ENCODE measurements at regions not wholly inside any gene's neighbourhood (a gene's known extent, or its start where the extent isn't known, plus 50 kb on each side); places are given as distances from the start of the nearest gene placed in this dataset.

DNA sequence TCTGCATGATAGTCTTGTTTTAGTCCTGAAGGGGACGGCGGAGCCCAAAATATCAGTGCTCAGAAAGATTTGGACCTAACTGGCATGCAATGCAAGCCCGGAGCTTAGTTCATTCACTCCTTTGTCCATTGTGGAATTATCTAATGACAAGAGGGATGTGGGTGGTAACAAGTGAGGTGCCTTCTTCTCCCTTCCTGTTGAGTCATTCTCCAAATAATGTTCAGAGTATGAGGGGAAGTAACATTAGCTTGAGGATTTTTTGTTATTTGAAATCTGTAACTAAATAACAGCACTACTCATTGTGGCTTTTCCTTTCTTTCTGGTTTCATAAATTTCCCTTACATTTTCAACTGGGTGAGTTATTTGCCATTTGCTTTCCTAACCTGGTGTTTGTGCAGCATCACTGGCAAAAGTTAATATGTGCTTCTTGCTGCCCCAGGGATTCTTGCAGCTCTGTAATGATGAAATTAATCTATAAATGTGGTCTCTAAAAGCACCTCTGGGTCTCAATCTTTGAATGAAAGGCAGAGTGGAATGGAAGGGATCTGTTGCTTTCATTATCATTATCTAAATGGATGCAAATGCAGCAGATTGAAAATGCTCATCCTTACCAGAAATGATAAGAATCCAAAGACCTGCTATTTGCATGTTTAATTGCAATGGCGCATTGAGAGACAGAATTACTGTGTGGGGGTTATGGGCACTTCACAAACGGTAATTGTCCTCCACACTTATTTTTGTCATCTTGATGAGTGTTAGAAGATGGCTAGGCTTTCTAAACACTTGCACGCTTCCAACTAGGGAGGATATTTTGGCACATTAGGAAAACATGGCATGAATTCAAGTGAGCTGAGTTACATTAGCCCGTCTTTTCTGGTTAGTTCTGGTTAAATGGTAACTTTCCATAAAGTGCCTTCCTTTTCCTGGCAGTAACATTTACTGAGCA lies 89.9 kb upstream of the MITF start:
- peaks cover 45% of the 10 kb centered on the region for H3K27me3 Mint-ChIP-seq (ENCODE audit: low read depth)
- no peak for DNase-seq (ENCODE audit: low spot score in 2 of 2, unreplicated experiment in 2 of 2)
- no peaks in the 10 kb centered on the region for H3K4me1 Mint-ChIP-seq
- no peak for TF ChIP-seq CTCF (IDR thresholded peaks at IDR 0.05; ENCODE audit: unreplicated experiment)
- H3K4me3 Mint-ChIP-seq = no peak overlapping the region
- H3K27ac Mint-ChIP-seq = no peak overlapping the region
- no peaks in the 10 kb centered on the region for H3K36me3 Mint-ChIP-seq
- no peaks in the 10 kb centered on the region for H3K9me3 Mint-ChIP-seq

DNA sequence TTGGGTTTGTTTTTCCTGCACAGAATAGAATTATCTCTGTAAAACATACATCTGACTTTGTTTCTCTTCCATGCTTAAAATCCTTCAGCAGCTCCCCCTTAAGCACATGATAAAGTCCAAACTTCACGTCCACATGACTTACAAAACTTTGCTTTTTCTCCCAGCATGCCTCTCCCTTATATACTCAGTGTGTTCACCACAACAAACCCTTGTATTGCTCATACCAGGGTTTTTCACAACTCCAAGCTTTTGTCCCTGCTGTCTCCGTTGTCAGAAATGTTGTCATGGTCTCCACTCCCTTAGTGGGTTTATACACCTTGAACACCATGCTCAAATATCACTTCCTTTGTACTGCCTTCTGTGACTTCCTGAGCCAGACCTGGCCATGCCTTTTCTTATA lies 91.1 kb upstream of the MITF start:
- H3K27ac Mint-ChIP-seq = no peak overlapping the region
- TF ChIP-seq CTCF (IDR thresholded peaks at IDR 0.05; ENCODE audit: unreplicated experiment) = no peak

GRCh38 chr3:69647511-69648110 lies 91.7 kb upstream of the MITF start:
- no peaks in the 10 kb centered on the region for H3K4me1 Mint-ChIP-seq
- DNase-seq (ENCODE audit: low spot score in 2 of 2, unreplicated experiment in 2 of 2) = no peak
- H3K27me3 Mint-ChIP-seq (ENCODE audit: low read depth) = peaks cover 57% of the 10 kb centered on the region
- no peak overlapping the region for H3K27ac Mint-ChIP-seq
- no peaks in the 10 kb centered on the region for H3K36me3 Mint-ChIP-seq
- TF ChIP-seq CTCF (IDR thresholded peaks at IDR 0.05; ENCODE audit: unreplicated experiment) = no peak
- H3K4me3 Mint-ChIP-seq = no peak overlapping the region
- no peaks in the 10 kb centered on the region for H3K9me3 Mint-ChIP-seq

More for the DNA sequence above, 91.1 kb upstream of the MITF start:
- no peak overlapping the region for H3K4me3 Mint-ChIP-seq
- no peak for DNase-seq (ENCODE audit: low spot score in 2 of 2, unreplicated experiment in 2 of 2)
- no peaks in the 10 kb centered on the region for H3K4me1 Mint-ChIP-seq
- no peaks in the 10 kb centered on the region for H3K9me3 Mint-ChIP-seq
- no peaks in the 10 kb centered on the region for H3K36me3 Mint-ChIP-seq
- H3K27me3 Mint-ChIP-seq (ENCODE audit: low read depth) = peaks cover 53% of the 10 kb centered on the region

GRCh38 chr3:69647081-69647480 lies 92.2 kb upstream of the MITF start:
- no peak overlapping the region for H3K27ac Mint-ChIP-seq
- no peaks in the 10 kb centered on the region for H3K9me3 Mint-ChIP-seq
- DNase-seq (ENCODE audit: low spot score in 2 of 2, unreplicated experiment in 2 of 2) = no peak
- no peaks in the 10 kb centered on the region for H3K4me1 Mint-ChIP-seq
- TF ChIP-seq CTCF (IDR thresholded peaks at IDR 0.05; ENCODE audit: unreplicated experiment) = no peak
- peaks cover 56% of the 10 kb centered on the region for H3K27me3 Mint-ChIP-seq (ENCODE audit: low read depth)
- no peaks in the 10 kb centered on the region for H3K36me3 Mint-ChIP-seq
- H3K4me3 Mint-ChIP-seq = no peak overlapping the region

DNA sequence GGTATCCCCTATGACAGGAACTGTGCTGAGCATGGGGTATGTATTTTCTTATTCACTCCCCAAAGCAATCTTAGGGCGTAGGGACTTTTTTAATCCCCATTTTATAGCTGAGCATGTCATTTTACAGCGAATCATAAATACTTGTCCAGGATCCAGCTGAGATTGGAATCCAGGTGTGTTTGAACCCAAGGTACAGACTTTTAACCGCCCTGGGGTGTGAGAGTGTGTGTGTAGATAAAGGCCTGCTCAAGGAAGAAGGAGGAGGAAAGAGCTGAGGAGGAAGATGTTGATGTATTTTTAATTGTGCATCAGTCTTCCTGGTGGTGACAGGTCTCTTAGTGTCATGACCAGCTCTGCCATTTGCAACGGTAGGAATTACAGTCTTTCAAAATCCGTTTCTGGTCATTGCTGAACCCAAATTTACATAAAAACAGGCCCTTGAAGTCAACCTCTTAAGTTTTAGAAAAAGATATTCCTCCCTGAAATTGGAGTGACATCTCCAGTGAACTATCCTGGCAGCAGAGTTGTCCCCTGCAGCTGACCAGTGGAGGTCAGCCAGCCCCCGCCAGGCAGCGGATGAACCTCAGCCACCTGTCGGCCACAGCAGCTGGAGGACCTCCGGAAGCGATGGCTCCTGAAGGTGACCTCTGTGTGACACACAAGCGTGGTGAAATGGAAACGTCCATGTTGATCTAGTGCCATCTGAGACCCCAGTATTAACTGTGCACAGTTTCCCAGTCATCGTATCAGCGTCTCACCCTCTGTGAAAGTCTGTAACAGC lies 92.8 kb upstream of the MITF start:
- H3K27ac Mint-ChIP-seq = no peak overlapping the region
- no peak for DNase-seq (ENCODE audit: low spot score in 2 of 2, unreplicated experiment in 2 of 2)
- no peaks in the 10 kb centered on the region for H3K9me3 Mint-ChIP-seq
- H3K4me3 Mint-ChIP-seq = no peak overlapping the region
- H3K36me3 Mint-ChIP-seq = no peaks in the 10 kb centered on the region
- no peaks in the 10 kb centered on the region for H3K4me1 Mint-ChIP-seq
- no peak for TF ChIP-seq CTCF (IDR thresholded peaks at IDR 0.05; ENCODE audit: unreplicated experiment)
- H3K27me3 Mint-ChIP-seq (ENCODE audit: low read depth) = peaks cover 61% of the 10 kb centered on the region

Measured in mesothelial cell of epicardium (in vitro differentiated cells).